GM12878 (cell line): ENCODE measurements at regions not wholly inside any gene's neighbourhood (a gene's known extent, or its start where the extent isn't known, plus 50 kb on each side); places are given as distances from the start of the nearest gene placed in this dataset.

Experiments used
- ATAC-seq: fragments of 200-7000 bp; cut with Tn5 transposase; 3 replicates; pipeline ENCODE4 v1.9.1; 2020; ENCODE audit warnings: mild to moderate bottlenecking, moderate library complexity
- BruUV-seq: library from RNA; stranded (reverse); fragments of 400-500 nt; replicated peaks from 2 replicates; lab custom pipeline; 2021; lab: Mats Ljungman, UMichigan
- CTCF ChIA-PET: fragments of 300-600 bp; sonication (Branson Sonifier 250); formaldehyde crosslinking; extraction: SDS; loops from one replicate; lab custom pipeline; 2021; ENCODE audit warnings: inconsistent platforms; lab: Yijun Ruan, JAX
- POLR2A ChIA-PET: fragments of 350-600 bp; formaldehyde crosslinking; extraction: SDS; loops from one replicate; lab custom pipeline; 2021; ENCODE audit warnings: inconsistent platforms; lab: Charles Lee
- RAD21 ChIA-PET: fragments of 300-600 bp; sonication (Branson Sonifier 250); formaldehyde crosslinking; loops from one replicate; lab custom pipeline; 2023; ENCODE audit warnings: antibody characterized with exemption; ENCODE audit not compliant: unreplicated experiment; lab: Charles Lee
- SMC1A ChIA-PET: fragments of 300-600 bp; sonication (Branson Sonifier 250); formaldehyde crosslinking; loops from one replicate; lab custom pipeline; 2023; ENCODE audit not compliant: unreplicated experiment, uncharacterized antibody; lab: Charles Lee
- DNase-seq: peaks from one replicate; pipeline ENCODE4 v3.0.0-alpha.2; 2011; ENCODE audit warnings: low read depth, low spot score
- FAIRE-seq: peaks from 3 replicates; lab custom pipeline; 2011; peaks lifted over from hg19 to GRCh38; lab: Jason Lieb, UNC
- H2AFZ ChIP-seq: 2 replicates; pipeline ENCODE4 v1.6.0; 2011; ENCODE audit warnings: low read depth, low read length, control low read depth; ENCODE audit not compliant: control insufficient read depth
- H3K27ac ChIP-seq: 2 replicates; pipeline ENCODE4 v1.5.1; 2011; ENCODE audit warnings: control low read depth; ENCODE audit not compliant: control insufficient read depth, insufficient read depth
- H3K27me3 ChIP-seq, 2 experiments: replicated peaks in 1 of 2; 2 replicates each; pipeline versions ENCODE4 v1.6.0 to v1.6.1; 2011; ENCODE audit warnings: low read length in 1 of 2; ENCODE audit not compliant: control insufficient read depth in 2 of 2, insufficient read depth in 2 of 2
- H3K36me3 ChIP-seq, 2 experiments: 2 replicates each; pipeline ENCODE4 v1.5.1; 2011; ENCODE audit warnings: low read length in 1 of 2; ENCODE audit not compliant: control insufficient read depth in 2 of 2, insufficient read depth in 2 of 2
- H3K4me1 ChIP-seq: 2 replicates; pipeline ENCODE4 v1.6.1; 2011; ENCODE audit warnings: mild to moderate bottlenecking, low read length, moderate library complexity, mixed read lengths; ENCODE audit not compliant: control insufficient read depth, insufficient read depth
- H3K4me2 ChIP-seq: 2 replicates; pipeline ENCODE4 v1.6.0; 2011; ENCODE audit warnings: control low read depth; ENCODE audit not compliant: control insufficient read depth, insufficient read depth
- H3K4me3 ChIP-seq: fragments of 200-600 bp; sonication (generic); 2 replicates; pipeline ENCODE4 v1.5.1; 2016
- H3K79me2 ChIP-seq: 2 replicates; pipeline ENCODE4 v1.6.0; 2011; ENCODE audit warnings: low read length; ENCODE audit not compliant: control insufficient read depth, insufficient read depth
- H3K9ac ChIP-seq: 2 replicates; pipeline ENCODE4 v1.8.0; 2011; ENCODE audit warnings: low read length, control low read depth, mixed read lengths; ENCODE audit not compliant: control insufficient read depth, insufficient read depth
- H3K9me3 ChIP-seq: replicated peaks from 3 replicates; pipeline ENCODE4 v1.5.1; 2011; ENCODE audit warnings: mild to moderate bottlenecking, low read length; ENCODE audit not compliant: control insufficient read depth, insufficient read depth
- H4K20me1 ChIP-seq: 2 replicates; pipeline ENCODE4 v1.6.0; 2011; ENCODE audit not compliant: control insufficient read depth, insufficient read depth
- DPF2 ChIP-seq: fragments of 450-650 bp; IDR thresholded peaks from 2 replicates; pipeline ENCODE4 v1.6.1; 2017; ENCODE audit warnings: mild to moderate bottlenecking
- FOS ChIP-seq: IDR thresholded peaks from 3 replicates; pipeline ENCODE4 v1.6.1; 2011; ENCODE audit warnings: borderline replicate concordance; ENCODE audit not compliant: insufficient read length; ENCODE audit errors: extremely low read depth
- HCFC1 ChIP-seq: fragments of 150-350 bp; IDR thresholded peaks from 2 replicates; pipeline ENCODE4 v1.6.1; 2014; ENCODE audit warnings: low read length
- JUNB ChIP-seq: IDR thresholded peaks from 2 replicates; pipeline ENCODE4 v1.6.1; 2016; ENCODE audit warnings: antibody characterized with exemption, mild to moderate bottlenecking
- JUND ChIP-seq: IDR thresholded peaks from 2 replicates; pipeline ENCODE4 v1.6.1; 2012; ENCODE audit warnings: low read depth, mild to moderate bottlenecking, low read length, improper control_type of control experiment, moderate library complexity
- MTA2 ChIP-seq: fragments of 450-650 bp; IDR thresholded peaks from 2 replicates; pipeline ENCODE4 v1.6.1; 2016; ENCODE audit warnings: low read depth, mild to moderate bottlenecking, moderate library complexity
- NBN ChIP-seq: fragments of 450-650 bp; IDR thresholded peaks from 2 replicates; pipeline ENCODE4 v1.6.1; 2016
- NR2C1 ChIP-seq: fragments of 450-650 bp; IDR thresholded peaks from 2 replicates; pipeline ENCODE4 v1.6.1; 2017; ENCODE audit warnings: antibody characterized with exemption, mild to moderate bottlenecking, moderate library complexity
- PAX8 ChIP-seq: fragments of 450-650 bp; IDR thresholded peaks from 2 replicates; pipeline ENCODE4 v1.6.1; 2017; ENCODE audit warnings: mild to moderate bottlenecking, moderate library complexity
- RBBP5 ChIP-seq: fragments of 200-600 bp; sonication (generic); conservative IDR thresholded peaks from 2 replicates; pipeline ENCODE4 v1.6.1; 2016
- SIX5 ChIP-seq: IDR thresholded peaks from 2 replicates; pipeline ENCODE4 v1.6.1; 2011; ENCODE audit warnings: mild to moderate bottlenecking, low read depth, low read length, moderate library complexity; ENCODE audit not compliant: severe bottlenecking
- TCF12 ChIP-seq: IDR thresholded peaks from 2 replicates; pipeline ENCODE4 v1.6.1; 2011; ENCODE audit warnings: low read depth, mild to moderate bottlenecking, low read length
- ZSCAN29 ChIP-seq: fragments of 450-650 bp; IDR thresholded peaks from 2 replicates; pipeline ENCODE4 v1.6.1; 2017; ENCODE audit warnings: mild to moderate bottlenecking, moderate library complexity
- WGBS: methylation state at CpG from one replicate; pipeline ENCODE4 v1.1.6; 2016; ENCODE audit warnings: low lambda C conversion rate; ENCODE audit not compliant: insufficient replicate concordance, insufficient coverage; ENCODE audit errors: missing lambda C conversion rate; 5-methylcytosine and 5-hydroxymethylcytosine counted together
- in situ Hi-C: fragments of 300-500 bp; cut with MboI; formaldehyde crosslinking; loops from 9 replicates; pipeline ENCODE4 v1.14.3; 2018; ENCODE audit warnings: mixed read lengths
- intact Hi-C: fragments of 100-400 bp; cut with micrococcal nuclease; formaldehyde crosslinking; loops from one replicate; pipeline ENCODE4 v1.14.2; 2022; ENCODE audit not compliant: unreplicated experiment
- TF ChIP-seq, protein P1 (sequence below): fragments of 450-650 bp; IDR thresholded peaks from 2 replicates; pipeline ENCODE4 v1.6.1; 2017; ENCODE audit warnings: antibody characterized with exemption, mild to moderate bottlenecking, moderate library complexity

GRCh38 chr5:107265193-107265592, 405.5 kb downstream of the EFNA5 start:
- peaks cover 11% of the 10 kb centered on the region for H3K9me3 ChIP-seq
- H3K4me1 ChIP-seq = peaks cover 15% of the 10 kb centered on the region; the same call in 1 of the 2 replicates
- BruUV-seq = no TSS peak
- no peak overlapping the region for H3K9ac ChIP-seq
- DNase-seq = no peak
- in situ Hi-C loops (no loop called here), intact Hi-C loops (no loop called here)
- ChIA-PET POLR2A (interaction anchor here (1.4 kb wide), 1 partner anchor 20 kb away, joined by 4 read pairs; no protein-coding TSS in a partner anchor), CTCF (interaction anchor here (1.0 to 4.0 kb wide), 6 partner anchors 11 to 31 kb away, joined by 4 to 35 read pairs (median 8); no protein-coding TSS in a partner anchor), SMC1A (interaction anchor here (1.0 to 4.9 kb wide), 12 partner anchors 17 to 131 kb away, joined by 3 to 44 read pairs (median 4); no protein-coding TSS in a partner anchor), RAD21 (interaction anchor here (0.9 to 2.9 kb wide), 10 partner anchors 13 to 307 kb away, joined by 3 to 20 read pairs (median 4); no protein-coding TSS in a partner anchor)
- H3K4me3 ChIP-seq = no peak overlapping the region
- H3K79me2 ChIP-seq = no peaks in the 10 kb centered on the region
- no peaks in the 10 kb centered on the region for H4K20me1 ChIP-seq
- no peaks in the 10 kb centered on the region for H3K36me3 ChIP-seq
- TF ChIP-seq NBN (no peak), MTA2 (no peak), HCFC1 (no peak)
- no peak for FAIRE-seq
- H3K27me3 ChIP-seq = no peaks in the 10 kb centered on the region; a peak in 1 of 4 replicates
- ATAC-seq = peak; percentile 39
- H3K27ac ChIP-seq = no peak overlapping the region
- no peak overlapping the region for H3K4me2 ChIP-seq
- no peak overlapping the region for H2AFZ ChIP-seq
- 25% methylated on average over 2 of the region's 2 CpGs for WGBS

DNA sequence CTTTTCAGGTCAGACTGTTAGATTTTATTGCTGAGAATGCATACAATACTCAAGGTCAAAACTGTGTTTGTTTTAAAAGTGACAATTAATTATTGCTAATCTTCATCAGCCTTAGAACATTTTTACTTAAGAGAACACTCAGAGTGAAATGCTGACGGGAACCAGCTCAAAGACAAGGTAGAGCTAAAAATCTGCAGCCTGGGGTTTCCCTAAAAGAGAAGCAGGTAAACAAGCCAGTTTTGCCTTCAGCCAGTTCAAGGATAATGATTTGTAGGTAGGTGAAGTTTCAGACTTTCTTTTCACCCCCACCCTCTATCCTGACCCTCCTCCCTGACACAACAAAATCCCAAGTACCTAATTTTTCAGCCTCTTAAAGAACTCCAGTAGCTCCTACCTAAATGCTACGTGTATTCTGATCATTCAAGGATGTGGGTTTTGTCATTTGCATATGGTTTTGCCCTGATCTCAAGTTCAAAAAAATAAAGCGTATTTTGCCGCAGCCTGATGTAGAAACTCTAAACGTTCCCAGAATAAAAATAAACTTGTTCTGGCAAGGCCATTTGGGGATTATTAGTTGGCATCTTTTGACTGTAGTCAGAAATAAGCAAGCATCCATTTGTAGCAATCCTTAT, 407.2 kb downstream of the EFNA5 start:
- SMC1A ChIA-PET = interaction anchor here (0.6 to 4.9 kb wide), 32 partner anchors 8 to 365 kb away, joined by 3 to 44 read pairs (median 4); no protein-coding TSS in a partner anchor
- no peak for TF ChIP-seq ZSCAN29
- no peak for TF ChIP-seq JUNB
- TF ChIP-seq, protein P1, sequence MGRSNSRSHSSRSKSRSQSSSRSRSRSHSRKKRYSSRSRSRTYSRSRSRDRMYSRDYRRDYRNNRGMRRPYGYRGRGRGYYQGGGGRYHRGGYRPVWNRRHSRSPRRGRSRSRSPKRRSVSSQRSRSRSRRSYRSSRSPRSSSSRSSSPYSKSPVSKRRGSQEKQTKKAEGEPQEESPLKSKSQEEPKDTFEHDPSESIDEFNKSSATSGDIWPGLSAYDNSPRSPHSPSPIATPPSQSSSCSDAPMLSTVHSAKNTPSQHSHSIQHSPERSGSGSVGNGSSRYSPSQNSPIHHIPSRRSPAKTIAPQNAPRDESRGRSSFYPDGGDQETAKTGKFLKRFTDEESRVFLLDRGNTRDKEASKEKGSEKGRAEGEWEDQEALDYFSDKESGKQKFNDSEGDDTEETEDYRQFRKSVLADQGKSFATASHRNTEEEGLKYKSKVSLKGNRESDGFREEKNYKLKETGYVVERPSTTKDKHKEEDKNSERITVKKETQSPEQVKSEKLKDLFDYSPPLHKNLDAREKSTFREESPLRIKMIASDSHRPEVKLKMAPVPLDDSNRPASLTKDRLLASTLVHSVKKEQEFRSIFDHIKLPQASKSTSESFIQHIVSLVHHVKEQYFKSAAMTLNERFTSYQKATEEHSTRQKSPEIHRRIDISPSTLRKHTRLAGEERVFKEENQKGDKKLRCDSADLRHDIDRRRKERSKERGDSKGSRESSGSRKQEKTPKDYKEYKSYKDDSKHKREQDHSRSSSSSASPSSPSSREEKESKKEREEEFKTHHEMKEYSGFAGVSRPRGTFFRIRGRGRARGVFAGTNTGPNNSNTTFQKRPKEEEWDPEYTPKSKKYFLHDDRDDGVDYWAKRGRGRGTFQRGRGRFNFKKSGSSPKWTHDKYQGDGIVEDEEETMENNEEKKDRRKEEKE = no peak
- TF ChIP-seq DPF2 = peak; percentile 81
- no peak for TF ChIP-seq NR2C1
- TF ChIP-seq RBBP5 = no peak
- TF ChIP-seq JUND = peak; percentile 7; the same call in 1 of the 2 replicates
- no peak for TF ChIP-seq FOS
- no peak for TF ChIP-seq TCF12
- no peak for TF ChIP-seq SIX5
- TF ChIP-seq PAX8 = no peak

More for the DNA sequence above, 407.2 kb downstream of the EFNA5 start:
- POLR2A ChIA-PET = interaction anchor here (0.8 to 1.4 kb wide), 7 partner anchors 10 to 193 kb away, joined by 3 to 5 read pairs (median 4); no protein-coding TSS in a partner anchor
- Histone ChIP-seq H3K27me3 (no peaks in the 10 kb centered on the region), H2AFZ (peak overlapping the region; percentile 54), H4K20me1 (no peaks in the 10 kb centered on the region), H3K9ac (no peak overlapping the region), H3K4me3 (no peak overlapping the region; the same call in 1 of the 2 replicates), H3K79me2 (no peaks in the 10 kb centered on the region), H3K27ac (no peak overlapping the region), H3K36me3 (no peaks in the 10 kb centered on the region), H3K4me1 (peaks cover 15% of the 10 kb centered on the region; the same call in 1 of the 2 replicates), H3K4me2 (peak overlapping the region; percentile 67), H3K9me3 (peaks cover 12% of the 10 kb centered on the region)
- FAIRE-seq (no peak), ATAC-seq (peak; percentile 87), DNase-seq (peak; percentile 73)
- 0% methylated on average over 5 of the region's 5 CpGs for WGBS
- in situ Hi-C loops = no loop called here
- BruUV-seq = no TSS peak
- CTCF ChIA-PET = interaction anchor here (0.6 to 4.0 kb wide), 15 partner anchors 9 to 307 kb away, joined by 3 to 35 read pairs (median 4); no protein-coding TSS in a partner anchor
- RAD21 ChIA-PET = interaction anchor here (0.7 to 2.9 kb wide), 20 partner anchors 9 to 405 kb away, joined by 3 to 20 read pairs (median 4); no protein-coding TSS in a partner anchor
- intact Hi-C loops = loop anchor here (2.0 kb wide), 1 partner anchor 31 kb away; no protein-coding TSS in a partner anchor
